Fibroblast of skin of left quadriceps (primary cell): ENCODE measurements at regions not wholly inside any gene's neighbourhood (a gene's known extent, or its start where the extent isn't known, plus 50 kb on each side); places are given as distances from the start of the nearest gene placed in this dataset.
A peak's percentile ranks its signal among the peaks of the same experiment; 100 is the strongest.
"Not testable (repeated sequence)": the region's sequence is repeated elsewhere in the genome, so short reads cannot be mapped to it uniquely, and the experiment has no call there.

Source experiments
- DNase-seq, 2 experiments: peaks; one replicate each; pipeline ENCODE4 v3.0.0-alpha.2; 2013; ENCODE audit warnings: low read depth in 2 of 2

GRCh38 chr16:72657164-72657563 is 390.8 kb downstream of the ZFHX3 start:
- no peak for DNase-seq

GRCh38 chr16:72654535-72654934 is 393.4 kb downstream of the ZFHX3 start:
- no peak for DNase-seq

- DNase-seq, result no peak
These were observed 398.5 kb downstream of the ZFHX3 start for GRCh38 chr16:72649254-72649944.

- DNase-seq, result no peak
These were observed 401.3 kb downstream of the ZFHX3 start for GRCh38 chr16:72646615-72647014.

- no peak for DNase-seq
These were observed 402.4 kb downstream of the ZFHX3 start for GRCh38 chr16:72645538-72645937.

- DNase-seq, result no peak
These were observed 403.0 kb downstream of the ZFHX3 start for GRCh38 chr16:72644911-72645310.

- no peak for DNase-seq
These were observed 408.4 kb downstream of the ZFHX3 start for GRCh38 chr16:72639494-72639893.

GRCh38 chr16:72637306-72637705 is 410.6 kb downstream of the ZFHX3 start:
- DNase-seq, result peak in 1 of 2 experiments; percentile 25

GRCh38 chr16:72635694-72636093 is 412.2 kb downstream of the ZFHX3 start:
- no peak for DNase-seq

GRCh38 chr16:72635104-72635503 is 412.8 kb downstream of the ZFHX3 start:
- no peak for DNase-seq

- DNase-seq, result not testable (repeated sequence)
These were observed 420.6 kb downstream of the ZFHX3 start for GRCh38 chr16:72627182-72627896.

GRCh38 chr16:72626623-72627022 is 421.3 kb downstream of the ZFHX3 start:
- no peak for DNase-seq

GRCh38 chr16:72621651-72622050 is 426.3 kb downstream of the ZFHX3 start:
- DNase-seq, result no peak

- no peak for DNase-seq
These were observed 427.1 kb downstream of the ZFHX3 start for GRCh38 chr16:72620853-72621252.

GRCh38 chr16:72620348-72620747 is 427.6 kb downstream of the ZFHX3 start:
- DNase-seq, result no peak

- no peak for DNase-seq
These were observed 432.1 kb downstream of the ZFHX3 start for GRCh38 chr16:72615856-72616255.

GRCh38 chr16:72612718-72613117 is 435.2 kb downstream of the ZFHX3 start:
- DNase-seq, result no peak

GRCh38 chr16:72612256-72612655 is 435.7 kb downstream of the ZFHX3 start:
- peak in 1 of 2 experiments; percentile 20 for DNase-seq

GRCh38 chr16:72609933-72610332 is 438.0 kb upstream of the PMFBP1 start:
- DNase-seq, result no peak

- DNase-seq, result no peak
These were observed 437.1 kb upstream of the PMFBP1 start for GRCh38 chr16:72609066-72609465.

- no peak for DNase-seq
These were observed 432.4 kb upstream of the PMFBP1 start for GRCh38 chr16:72604375-72604774.

- DNase-seq, result no peak
These were observed 430.5 kb upstream of the PMFBP1 start for GRCh38 chr16:72602499-72602898.

- DNase-seq, result no peak
These were observed 426.7 kb upstream of the PMFBP1 start for GRCh38 chr16:72598696-72599095.
